SK-N-SH (cell line): ENCODE measurements at regions not wholly inside any gene's neighbourhood (a gene's known extent, or its start where the extent isn't known, plus 50 kb on each side); places are given as distances from the start of the nearest gene placed in this dataset.

Experiments
- CTCF ChIA-PET: fragments of 300-600, 350-600 bp; formaldehyde crosslinking; extraction: SDS; loops from one replicate; lab custom pipeline; 2021; lab: Yijun Ruan, JAX
- POLR2A ChIA-PET: fragments of 350-600 bp; sonication (Branson Sonifier 250); formaldehyde crosslinking; extraction: SDS; loops from one replicate; lab custom pipeline; 2020; ENCODE audit warnings: antibody characterized with exemption, inconsistent platforms; lab: Yijun Ruan, JAX
- DNase-seq: peaks from one replicate; pipeline ENCODE4 v3.0.0; 2012
- H2AFZ ChIP-seq: fragments of 200-600 bp; sonication (generic); 2 replicates; pipeline ENCODE4 v1.8.1; 2016; ENCODE audit warnings: antibody characterized with exemption, mild to moderate bottlenecking, low read depth
- H3F3A ChIP-seq: fragments of 200-600 bp; sonication (generic); replicated peaks from 2 replicates; pipeline ENCODE3; 2016; ENCODE audit warnings: antibody characterized with exemption, mild to moderate bottlenecking; ENCODE audit not compliant: insufficient read depth
- H3K27ac ChIP-seq, 2 experiments: fragments of 200-500 bp in 1 of 2; fragments of 200-600 bp in 1 of 2; sonication (Bioruptor generic) in 1 of 2; sonication (generic), shearing (Covaris generic) in 1 of 2; 2 replicates each; pipeline versions ENCODE4 v1.5.1 to v1.6.1; 2014 to 2016; ENCODE audit warnings: low read depth in 2 of 2, inconsistent platforms in 1 of 2, low read length in 1 of 2, mild to moderate bottlenecking in 1 of 2, mixed read lengths in 1 of 2
- H3K27me3 ChIP-seq: fragments of 200-600 bp; sonication (generic), shearing (Covaris generic); 2 replicates; pipeline ENCODE4 v1.6.1; 2016; ENCODE audit warnings: mixed run types; ENCODE audit not compliant: insufficient read depth
- H3K36me3 ChIP-seq, 2 experiments: fragments of 200-500 bp in 1 of 2; fragments of 200-600 bp in 1 of 2; sonication (Bioruptor generic) in 1 of 2; sonication (generic) in 1 of 2; replicated peaks in 1 of 2; 2 replicates each; pipeline versions ENCODE3 to v1.5.1; 2014 to 2016; ENCODE audit warnings: low read length in 1 of 2, mild to moderate bottlenecking in 1 of 2; ENCODE audit not compliant: insufficient read depth in 2 of 2, control insufficient read depth in 1 of 2
- H3K4me1 ChIP-seq, 2 experiments: fragments of 200-500 bp in 1 of 2; fragments of 200-600 bp in 1 of 2; sonication (Bioruptor generic) in 1 of 2; sonication (generic), shearing (Covaris generic) in 1 of 2; 2 replicates each; pipeline versions ENCODE4 v1.5.1 to v1.6.1; 2014 to 2016; ENCODE audit warnings: low read depth in 1 of 2, low read length in 1 of 2, mixed run types in 1 of 2; ENCODE audit not compliant: insufficient read depth in 2 of 2, control insufficient read depth in 1 of 2
- H3K4me2 ChIP-seq: fragments of 200-600 bp; sonication (generic), shearing (Covaris generic); 2 replicates; pipeline ENCODE4 v1.6.1; 2017; ENCODE audit warnings: mixed run types
- H3K4me3 ChIP-seq, 2 experiments: fragments of 200-500 bp in 1 of 2; fragments of 200-600 bp in 1 of 2; sonication (Bioruptor generic) in 1 of 2; sonication (generic), shearing (Covaris generic) in 1 of 2; 2 replicates each; pipeline versions ENCODE4 v1.5.1 to v1.8.1; 2014 to 2016; ENCODE audit warnings: low read depth in 2 of 2, inconsistent platforms in 1 of 2, low read length in 1 of 2, mild to moderate bottlenecking in 1 of 2, mixed read lengths in 1 of 2, moderate library complexity in 1 of 2
- H3K79me2 ChIP-seq: fragments of 200-600 bp; sonication (generic); 2 replicates; pipeline ENCODE4 v1.8.1; 2017; ENCODE audit warnings: mild to moderate bottlenecking; ENCODE audit not compliant: insufficient read depth
- H3K9ac ChIP-seq: fragments of 200-600 bp; sonication (generic); 2 replicates; pipeline ENCODE4 v1.6.1; 2017; ENCODE audit warnings: mixed run types
- H3K9me2 ChIP-seq: fragments of 200-600 bp; sonication (generic); 2 replicates; pipeline ENCODE4 v1.6.1; 2017; ENCODE audit warnings: mixed run types
- H3K9me3 ChIP-seq: fragments of 200-600 bp; sonication (generic); 2 replicates; pipeline ENCODE4 v1.6.1; 2017; ENCODE audit warnings: mixed run types, mild to moderate bottlenecking, moderate library complexity
- H4K20me1 ChIP-seq: fragments of 200-600 bp; sonication (generic); 2 replicates; pipeline ENCODE4 v1.6.1; 2017; ENCODE audit warnings: mild to moderate bottlenecking, mixed run types; ENCODE audit not compliant: insufficient read depth
- CHD2 ChIP-seq: fragments of 150-350 bp; IDR thresholded peaks from 2 replicates; pipeline ENCODE4 v1.6.1; 2018; ENCODE audit warnings: low read length; ENCODE audit not compliant: partially characterized antibody
- EP300 ChIP-seq, 2 experiments: IDR thresholded peaks; 2 replicates each; pipeline versions ENCODE4 v1.4.0 to v1.6.1; 2012; ENCODE audit warnings: borderline replicate concordance in 1 of 2, low read depth in 1 of 2, low read length in 1 of 2
- GATA2 ChIP-seq: sonication (generic); formaldehyde crosslinking; IDR thresholded peaks from 2 replicates; pipeline ENCODE4 v1.5.0; 2020; ENCODE audit warnings: mild to moderate bottlenecking, missing genetic modification reagents
- MXI1 ChIP-seq: IDR thresholded peaks from 2 replicates; pipeline ENCODE4 v1.6.1; 2012; ENCODE audit warnings: mild to moderate bottlenecking, low read depth, low read length, improper control_type of control experiment
- NFIC ChIP-seq: IDR thresholded peaks from 2 replicates; pipeline ENCODE4 v1.4.0; 2012; ENCODE audit warnings: borderline replicate concordance
- POLR2AphosphoS5 ChIP-seq: IDR thresholded peaks from 2 replicates; pipeline ENCODE4 v1.6.1; 2012; ENCODE audit warnings: low read depth, low read length
- RAD21 ChIP-seq: IDR thresholded peaks from 2 replicates; pipeline ENCODE4 v1.6.1; 2012; ENCODE audit warnings: mild to moderate bottlenecking, low read length
- SMC3 ChIP-seq: IDR thresholded peaks from 2 replicates; pipeline ENCODE4 v1.6.1; 2012; ENCODE audit warnings: low read depth, low read length, improper control_type of control experiment
- TAF1 ChIP-seq: IDR thresholded peaks from 2 replicates; pipeline ENCODE4 v1.6.1; 2012; ENCODE audit warnings: low read depth, mild to moderate bottlenecking, low read length, moderate library complexity, borderline replicate concordance
- TCF12 ChIP-seq: IDR thresholded peaks from 2 replicates; pipeline ENCODE4 v1.4.0; 2012
- YY1 ChIP-seq: IDR thresholded peaks from 2 replicates; pipeline ENCODE4 v1.4.0; 2012; ENCODE audit warnings: low read depth, mild to moderate bottlenecking
- WGBS: methylation state at CpG from one replicate; pipeline ENCODE4 v1.1.6; 2017; ENCODE audit warnings: low lambda C conversion rate; 5-methylcytosine and 5-hydroxymethylcytosine counted together
- TF ChIP-seq, protein P1 (sequence below): fragments of 150-350 bp; IDR thresholded peaks from 2 replicates; pipeline ENCODE4 v1.6.1; 2016; ENCODE audit warnings: mild to moderate bottlenecking, low read depth, low read length
- TF ChIP-seq, protein P2 (sequence below): IDR thresholded peaks from 2 replicates; pipeline ENCODE4 v1.4.0; 2012; ENCODE audit warnings: low read depth, borderline replicate concordance
- TF ChIP-seq, protein P3 (sequence below): fragments of 200-600 bp; sonication (generic); IDR thresholded peaks from 2 replicates; pipeline ENCODE4 v1.6.1; 2017; ENCODE audit warnings: antibody characterized with exemption, mild to moderate bottlenecking, moderate library complexity

DNA sequence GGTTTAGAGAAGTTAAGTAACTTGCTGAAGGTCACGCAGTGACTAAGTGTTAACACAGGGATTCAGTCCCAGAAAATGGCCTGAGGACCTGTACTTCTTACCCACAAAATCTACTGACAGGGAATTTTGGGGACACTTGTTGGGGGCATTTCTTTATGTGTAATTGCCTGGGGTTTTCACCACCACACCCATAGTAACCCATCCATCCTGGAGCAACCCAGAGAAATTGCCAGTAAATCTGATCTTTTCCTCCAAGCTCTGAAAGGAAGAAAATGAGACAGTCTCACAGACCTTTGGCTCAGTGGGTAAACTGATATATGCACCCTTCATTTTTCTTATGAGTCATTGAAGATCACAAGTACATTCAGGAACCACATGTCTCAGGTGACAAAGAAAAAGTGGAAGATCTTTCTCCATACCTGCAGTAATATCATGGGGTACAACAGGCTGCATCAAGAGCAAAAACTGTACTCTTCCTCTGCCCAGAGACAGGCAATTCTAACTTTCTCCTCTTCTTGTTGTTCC lies 81.0 kb downstream of the NOG start:
- WGBS = 47% methylated on average over 1 of the region's 1 CpG

More for the DNA sequence above, 81.0 kb downstream of the NOG start:
- H3K79me2 ChIP-seq = no peaks in the 10 kb centered on the region
- ChIA-PET CTCF (interaction anchor here (1.4 to 2.8 kb wide), 3 partner anchors 19 to 81 kb away, joined by 3 to 15 read pairs (median 14); partner anchors contain the start of gene NOG), POLR2A (no interaction called here)
- H3K36me3 ChIP-seq = no peaks in the 10 kb centered on the region
- no peaks in the 10 kb centered on the region for H4K20me1 ChIP-seq
- peaks cover under 1% of the 10 kb centered on the region for H3F3A ChIP-seq
- H3K27me3 ChIP-seq = no peaks in the 10 kb centered on the region; the same call in 1 of the 2 replicates
- no peaks in the 10 kb centered on the region for H3K9me2 ChIP-seq
- no peaks in the 10 kb centered on the region for H3K9me3 ChIP-seq
- peaks cover 0 to 8% of the 10 kb centered on the region in 2 experiments; a peak in 1 of 4 replicates for H3K4me1 ChIP-seq
- no peak overlapping the region for H3K27ac ChIP-seq
- H3K4me3 ChIP-seq = no peak overlapping the region
- DNase-seq = no peak
- H2AFZ ChIP-seq = no peak overlapping the region
- H3K4me2 ChIP-seq = no peak overlapping the region
- H3K9ac ChIP-seq = no peak overlapping the region
- TF ChIP-seq POLR2AphosphoS5 (no peak), GATA2 (CRISPR knock-in tag) (no peak), NFIC (no peak), RAD21 (no peak), SMC3 (no peak), TCF12 (no peak), CHD2 (no peak), TAF1 (no peak), EP300 (IDR thresholded peaks at IDR 0.05; ENCODE audit: borderline replicate concordance in 1 of 2, low read depth in 1 of 2, low read length in 1 of 2) (no peak), MXI1 (no peak), YY1 (no peak)
- TF ChIP-seq, protein P1, sequence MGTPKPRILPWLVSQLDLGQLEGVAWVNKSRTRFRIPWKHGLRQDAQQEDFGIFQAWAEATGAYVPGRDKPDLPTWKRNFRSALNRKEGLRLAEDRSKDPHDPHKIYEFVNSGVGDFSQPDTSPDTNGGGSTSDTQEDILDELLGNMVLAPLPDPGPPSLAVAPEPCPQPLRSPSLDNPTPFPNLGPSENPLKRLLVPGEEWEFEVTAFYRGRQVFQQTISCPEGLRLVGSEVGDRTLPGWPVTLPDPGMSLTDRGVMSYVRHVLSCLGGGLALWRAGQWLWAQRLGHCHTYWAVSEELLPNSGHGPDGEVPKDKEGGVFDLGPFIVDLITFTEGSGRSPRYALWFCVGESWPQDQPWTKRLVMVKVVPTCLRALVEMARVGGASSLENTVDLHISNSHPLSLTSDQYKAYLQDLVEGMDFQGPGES = no peak
- TF ChIP-seq, protein P2, sequence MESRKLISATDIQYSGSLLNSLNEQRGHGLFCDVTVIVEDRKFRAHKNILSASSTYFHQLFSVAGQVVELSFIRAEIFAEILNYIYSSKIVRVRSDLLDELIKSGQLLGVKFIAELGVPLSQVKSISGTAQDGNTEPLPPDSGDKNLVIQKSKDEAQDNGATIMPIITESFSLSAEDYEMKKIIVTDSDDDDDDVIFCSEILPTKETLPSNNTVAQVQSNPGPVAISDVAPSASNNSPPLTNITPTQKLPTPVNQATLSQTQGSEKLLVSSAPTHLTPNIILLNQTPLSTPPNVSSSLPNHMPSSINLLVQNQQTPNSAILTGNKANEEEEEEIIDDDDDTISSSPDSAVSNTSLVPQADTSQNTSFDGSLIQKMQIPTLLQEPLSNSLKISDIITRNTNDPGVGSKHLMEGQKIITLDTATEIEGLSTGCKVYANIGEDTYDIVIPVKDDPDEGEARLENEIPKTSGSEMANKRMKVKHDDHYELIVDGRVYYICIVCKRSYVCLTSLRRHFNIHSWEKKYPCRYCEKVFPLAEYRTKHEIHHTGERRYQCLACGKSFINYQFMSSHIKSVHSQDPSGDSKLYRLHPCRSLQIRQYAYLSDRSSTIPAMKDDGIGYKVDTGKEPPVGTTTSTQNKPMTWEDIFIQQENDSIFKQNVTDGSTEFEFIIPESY = no peak
- TF ChIP-seq, protein P3, sequence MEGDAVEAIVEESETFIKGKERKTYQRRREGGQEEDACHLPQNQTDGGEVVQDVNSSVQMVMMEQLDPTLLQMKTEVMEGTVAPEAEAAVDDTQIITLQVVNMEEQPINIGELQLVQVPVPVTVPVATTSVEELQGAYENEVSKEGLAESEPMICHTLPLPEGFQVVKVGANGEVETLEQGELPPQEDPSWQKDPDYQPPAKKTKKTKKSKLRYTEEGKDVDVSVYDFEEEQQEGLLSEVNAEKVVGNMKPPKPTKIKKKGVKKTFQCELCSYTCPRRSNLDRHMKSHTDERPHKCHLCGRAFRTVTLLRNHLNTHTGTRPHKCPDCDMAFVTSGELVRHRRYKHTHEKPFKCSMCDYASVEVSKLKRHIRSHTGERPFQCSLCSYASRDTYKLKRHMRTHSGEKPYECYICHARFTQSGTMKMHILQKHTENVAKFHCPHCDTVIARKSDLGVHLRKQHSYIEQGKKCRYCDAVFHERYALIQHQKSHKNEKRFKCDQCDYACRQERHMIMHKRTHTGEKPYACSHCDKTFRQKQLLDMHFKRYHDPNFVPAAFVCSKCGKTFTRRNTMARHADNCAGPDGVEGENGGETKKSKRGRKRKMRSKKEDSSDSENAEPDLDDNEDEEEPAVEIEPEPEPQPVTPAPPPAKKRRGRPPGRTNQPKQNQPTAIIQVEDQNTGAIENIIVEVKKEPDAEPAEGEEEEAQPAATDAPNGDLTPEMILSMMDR = no peak
